HG02870 (cell line): ENCODE measurements at regions not wholly inside any gene's neighbourhood (a gene's known extent, or its start where the extent isn't known, plus 50 kb on each side); places are given as distances from the start of the nearest gene placed in this dataset.
"Not testable (repeated sequence)": the region's sequence is repeated elsewhere in the genome, so short reads cannot be mapped to it uniquely, and the experiment has no call there.

Experiments used
- ATAC-seq: cut with Tn5 transposase; IDR thresholded peaks from one replicate; pipeline ENCODE4 v1.9.1; 2021; ENCODE audit warnings: mild to moderate bottlenecking, moderate library complexity; ENCODE audit not compliant: unreplicated experiment

DNA sequence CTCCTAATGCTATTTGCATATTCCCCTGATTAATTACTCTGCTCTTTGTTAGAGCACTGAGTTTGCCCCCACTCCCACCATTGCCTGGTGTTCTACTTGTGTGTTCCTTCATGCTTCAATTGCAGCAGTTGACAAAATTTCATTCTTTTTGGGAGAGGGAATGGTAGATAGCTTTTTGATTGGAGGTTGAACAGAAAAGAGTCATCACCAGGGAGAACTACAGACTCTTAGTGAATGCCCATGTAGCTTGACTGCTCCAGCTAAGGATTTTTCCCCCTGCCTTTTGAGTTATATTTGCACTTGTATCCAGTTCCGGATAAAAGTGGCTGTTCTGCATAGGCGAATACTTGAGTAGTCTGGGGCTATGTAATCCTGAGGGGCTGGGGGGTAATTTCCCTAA lies 183.9 kb downstream of the ETNK1 start:
- ATAC-seq: no peak

DNA sequence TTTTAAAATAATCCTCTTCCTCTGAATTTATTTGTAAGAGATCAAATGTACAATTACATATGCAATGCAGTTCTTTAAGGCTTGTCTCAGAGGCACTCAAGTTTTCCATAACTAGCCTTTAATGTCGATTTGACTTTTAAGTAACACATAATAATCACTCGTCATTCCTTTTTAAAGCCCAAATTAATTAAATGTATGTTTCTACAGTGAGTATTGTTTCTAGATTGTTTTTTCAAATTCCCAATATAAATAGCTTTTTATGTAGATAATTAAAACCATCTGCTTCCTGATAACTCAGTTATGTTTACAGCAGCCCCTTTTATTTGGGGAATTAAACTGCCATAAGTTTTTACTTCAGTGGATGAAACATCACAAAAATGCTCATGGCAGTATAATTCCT lies 185.1 kb downstream of the ETNK1 start:
- no peak for ATAC-seq

DNA sequence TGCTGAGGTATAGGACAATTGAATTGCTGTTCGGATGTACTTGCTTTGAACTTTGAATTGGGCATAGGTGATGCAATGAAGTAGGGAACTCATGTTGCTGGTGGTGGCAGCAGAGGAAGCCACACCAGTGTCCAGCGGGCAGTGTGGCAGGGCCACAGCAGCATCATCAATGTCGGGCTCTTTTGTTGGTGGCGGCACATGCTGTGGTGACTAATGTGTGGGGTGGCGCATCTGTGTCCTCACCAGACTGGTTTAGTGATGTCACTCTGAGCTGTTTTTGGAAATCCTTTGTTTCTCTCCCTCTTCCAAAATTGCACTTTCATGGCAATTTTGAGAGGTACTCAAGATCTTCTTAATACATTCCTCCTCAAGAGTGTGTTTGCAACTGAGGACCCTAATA lies 187.6 kb downstream of the ETNK1 start:
- ATAC-seq: no peak

DNA sequence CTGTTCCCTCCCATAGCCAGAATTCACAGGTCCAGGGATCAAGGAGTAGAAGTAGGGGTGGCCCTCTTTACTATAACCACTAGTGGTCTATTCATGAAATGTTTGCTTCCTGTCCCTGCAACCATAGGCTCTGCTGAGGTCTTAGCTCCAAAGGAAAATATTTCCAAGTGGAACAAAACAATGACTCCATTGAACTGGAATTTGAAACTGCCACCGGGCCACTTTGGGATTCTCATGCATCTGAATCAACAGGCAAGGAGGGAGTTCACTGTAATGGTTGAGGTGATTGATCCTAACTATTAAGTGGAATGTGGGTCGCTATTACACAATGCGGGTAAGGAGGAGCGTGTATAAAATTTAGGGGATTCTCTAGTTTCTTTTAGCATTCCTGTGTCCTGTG lies 197.0 kb downstream of the ETNK1 start:
- ATAC-seq: no peak

DNA sequence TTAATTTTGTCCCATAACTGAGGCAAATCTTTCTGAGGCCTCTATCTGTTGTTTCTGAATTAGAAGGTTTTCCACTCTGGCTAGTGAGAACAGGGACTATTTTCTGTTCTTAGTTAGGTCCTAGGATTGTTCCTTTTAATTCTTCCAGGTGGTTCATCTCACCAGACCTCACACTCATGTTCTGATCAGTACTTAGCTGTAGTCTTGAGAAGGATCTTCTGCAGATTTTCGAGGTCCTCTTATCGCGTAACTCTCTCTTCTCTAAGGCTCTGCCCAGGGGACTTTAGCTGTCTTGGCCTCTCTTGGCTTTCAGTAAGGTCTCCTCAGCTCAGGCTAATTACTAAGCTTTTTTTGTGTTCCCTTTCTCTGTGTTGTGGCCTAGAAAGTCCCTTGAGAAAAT lies 201.1 kb downstream of the ETNK1 start:
- ATAC-seq: no peak

DNA sequence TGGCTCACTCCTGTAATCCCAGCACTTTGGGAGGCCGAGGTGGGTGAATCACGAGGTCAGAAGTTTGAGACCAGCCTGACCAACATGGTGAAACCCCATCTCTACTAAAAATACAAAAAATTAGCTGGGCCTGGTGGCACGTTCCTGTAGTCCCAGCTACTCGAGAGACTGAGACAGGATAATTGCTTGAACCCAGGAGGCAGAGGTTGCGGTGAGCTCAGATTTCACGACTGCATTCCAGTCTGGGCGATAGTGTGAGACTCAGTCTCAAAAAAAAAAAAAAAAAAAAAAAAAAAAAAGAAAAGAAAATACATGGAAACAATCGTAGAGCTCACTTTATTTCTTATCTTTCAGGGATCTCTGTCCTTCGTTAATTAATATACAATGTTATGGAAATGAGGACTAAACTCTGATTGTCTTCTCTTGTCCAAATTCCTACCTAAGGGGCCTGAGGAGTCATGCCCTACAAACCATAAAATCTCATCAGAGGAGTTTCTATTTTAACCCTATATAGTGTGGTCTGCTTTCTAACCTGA lies 201.5 kb downstream of the ETNK1 start:
- not testable (repeated sequence) for ATAC-seq

DNA sequence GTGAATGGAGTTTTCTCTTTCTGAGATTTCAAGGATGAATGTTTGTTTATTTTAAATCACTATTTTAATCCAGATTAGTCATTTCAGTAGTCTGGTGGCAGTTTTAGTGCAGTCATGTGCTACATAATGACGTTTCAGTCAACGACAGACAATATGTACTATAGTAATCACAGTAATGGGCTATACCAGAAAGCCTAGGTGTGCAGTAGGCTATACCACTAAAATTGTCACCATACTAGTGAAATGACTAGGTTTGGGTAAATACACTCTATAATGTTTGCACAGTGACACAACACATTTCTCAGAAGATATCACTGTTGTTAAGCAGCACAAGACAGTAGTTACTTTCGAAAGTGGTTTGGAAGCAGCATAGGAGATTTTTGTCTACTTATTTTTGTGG lies 203.1 kb downstream of the ETNK1 start:
- peak; percentile 73 for ATAC-seq

DNA sequence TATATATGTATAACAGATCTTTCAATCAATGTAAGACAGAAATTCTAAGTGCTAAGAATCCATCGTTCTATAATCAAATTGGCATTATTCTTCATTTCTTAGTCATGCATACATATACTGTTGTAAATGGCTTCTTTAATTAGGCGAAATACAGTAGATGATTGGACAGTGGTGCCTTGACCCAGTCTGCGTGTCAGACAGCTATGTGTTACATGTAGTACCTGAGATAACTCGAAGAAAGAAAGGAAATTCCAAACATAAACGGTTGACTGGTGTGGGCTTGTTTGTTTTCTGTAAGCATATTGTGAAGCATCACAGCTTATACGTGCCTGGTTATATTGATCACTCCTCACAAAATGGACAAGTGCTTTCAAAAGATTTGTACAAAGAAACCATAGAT lies 210.5 kb downstream of the ETNK1 start:
- ATAC-seq: no peak

DNA sequence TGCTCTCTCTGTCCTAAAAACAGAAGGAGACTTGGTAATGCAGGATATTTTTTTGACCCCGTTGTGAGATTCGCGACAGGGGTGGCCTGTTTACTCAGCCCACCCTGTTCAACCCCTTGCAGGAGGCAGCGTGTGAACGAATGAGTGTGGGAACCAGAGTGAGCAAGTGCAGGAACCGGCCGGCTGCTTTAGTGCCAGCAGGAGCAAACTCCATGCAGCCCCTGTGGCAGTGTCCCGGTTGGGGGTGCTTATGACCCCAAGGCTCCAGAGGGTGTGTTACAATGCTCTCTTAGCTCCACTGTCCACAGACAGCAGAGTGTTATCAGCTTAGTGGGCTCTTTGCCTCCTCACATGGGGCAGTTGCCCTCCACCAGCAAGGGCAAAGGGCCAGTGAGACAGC lies 225.2 kb downstream of the ETNK1 start:
- ATAC-seq: no peak

DNA sequence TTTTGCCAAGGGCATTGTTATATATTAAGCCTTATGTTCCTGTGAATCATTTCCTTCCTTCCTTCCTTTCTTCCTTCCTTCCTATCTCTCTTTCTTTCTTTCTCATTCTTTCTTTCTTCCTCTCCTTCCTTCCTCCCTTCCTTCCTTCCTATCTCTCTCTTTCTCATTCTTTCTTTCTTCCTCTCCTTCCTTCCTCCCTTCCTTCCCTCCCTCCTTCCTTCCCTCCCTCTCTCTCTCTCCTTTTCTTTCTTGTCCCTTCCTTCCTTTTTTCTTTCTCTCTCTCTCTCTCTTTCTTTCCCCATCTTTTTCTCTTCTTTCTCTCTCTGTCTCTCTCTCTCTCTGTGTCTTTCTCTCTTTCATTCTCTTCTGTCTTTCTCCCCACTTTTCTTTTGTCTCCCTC lies 226.6 kb downstream of the ETNK1 start:
- ATAC-seq: no peak

DNA sequence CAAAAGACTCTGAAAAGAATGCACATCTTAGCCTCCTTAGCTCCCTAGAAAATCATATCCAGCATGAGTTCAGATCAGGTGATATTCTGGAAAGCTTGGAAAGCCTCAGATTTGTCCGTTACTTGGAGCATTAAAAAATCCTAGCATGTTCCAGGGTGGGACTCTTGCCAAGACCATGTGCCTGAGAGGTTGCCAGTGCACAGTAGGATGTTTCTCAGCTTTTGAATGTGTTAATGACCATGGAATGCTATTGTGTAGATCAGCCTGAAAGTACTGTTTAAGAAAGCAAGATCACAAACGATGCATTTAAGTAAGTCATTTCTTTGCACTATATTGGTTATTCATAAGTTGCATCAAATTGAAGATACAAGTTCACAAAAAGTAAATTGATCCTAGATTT lies 230.5 kb downstream of the ETNK1 start:
- no peak for ATAC-seq

DNA sequence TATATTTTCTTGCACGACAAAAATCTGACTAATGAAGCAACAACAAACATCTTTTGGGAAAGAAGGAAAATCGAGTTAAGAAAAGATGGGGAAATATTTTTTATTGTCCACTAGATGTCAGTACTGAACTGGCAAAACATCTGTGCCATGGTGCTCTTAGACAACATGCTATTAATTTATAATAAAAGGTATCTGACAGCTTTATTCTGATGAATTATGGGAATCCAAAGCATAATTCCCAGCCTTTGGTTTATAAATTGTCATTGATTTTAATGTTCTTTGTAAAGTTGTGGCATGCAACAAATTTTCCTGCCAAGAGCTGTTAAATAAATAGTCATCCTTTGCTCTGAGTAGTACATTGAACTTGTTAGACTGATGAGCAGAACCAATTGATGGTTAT lies 231.2 kb downstream of the ETNK1 start:
- ATAC-seq: no peak

DNA sequence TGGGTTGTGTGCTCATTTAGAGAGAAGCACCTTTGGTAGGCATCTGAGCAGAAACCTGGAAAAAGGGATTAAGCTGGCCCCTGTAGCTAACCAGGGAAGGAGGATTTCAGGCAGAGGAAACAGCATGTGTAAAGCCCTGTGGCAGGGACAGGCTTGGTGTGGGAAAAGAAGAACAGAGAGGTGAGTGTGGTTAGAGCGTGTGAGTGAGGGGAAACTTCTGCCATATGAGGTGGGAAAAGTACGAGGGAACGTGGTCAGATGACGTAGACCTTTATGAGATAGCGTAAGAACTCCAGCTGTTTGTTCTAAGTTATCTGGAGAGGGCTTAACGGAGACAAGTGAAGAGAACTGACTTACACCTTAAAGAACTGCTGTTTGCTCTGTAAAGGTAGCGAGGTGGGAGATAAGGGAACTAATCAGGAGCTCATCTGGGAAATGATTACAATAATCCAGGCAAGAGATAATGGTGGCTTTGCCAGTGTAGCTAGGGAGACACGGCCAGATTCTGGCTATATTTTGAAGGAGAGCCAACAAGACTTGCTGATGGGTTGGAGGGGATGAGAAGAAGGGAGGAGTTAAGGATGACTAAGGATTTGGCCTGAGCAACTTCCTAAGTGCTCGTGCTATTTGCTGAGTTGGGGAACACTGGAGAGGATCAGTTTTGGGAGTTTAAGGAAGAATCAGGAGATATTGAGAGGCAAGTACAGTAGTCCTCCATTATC lies 234.0 kb downstream of the ETNK1 start:
- no peak for ATAC-seq

DNA sequence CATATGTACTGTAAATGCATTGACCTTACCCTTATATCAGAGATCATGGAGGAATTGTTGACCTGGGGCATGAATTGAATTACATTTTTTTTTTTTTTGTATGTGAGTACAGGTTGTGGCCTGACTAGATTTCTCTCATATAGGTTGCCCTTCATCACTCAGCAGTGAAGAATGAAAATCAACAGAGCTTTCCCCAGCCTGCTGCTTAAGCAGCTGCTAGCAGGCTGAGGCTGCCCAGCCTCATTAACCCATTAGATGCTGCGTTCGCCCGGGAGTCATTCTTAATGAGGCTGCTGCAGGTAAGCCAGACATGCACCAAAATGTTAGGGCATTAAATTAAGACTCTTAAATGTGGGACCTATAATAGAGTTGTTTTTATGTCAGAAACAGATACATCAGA lies 236.0 kb downstream of the ETNK1 start:
- no peak for ATAC-seq

DNA sequence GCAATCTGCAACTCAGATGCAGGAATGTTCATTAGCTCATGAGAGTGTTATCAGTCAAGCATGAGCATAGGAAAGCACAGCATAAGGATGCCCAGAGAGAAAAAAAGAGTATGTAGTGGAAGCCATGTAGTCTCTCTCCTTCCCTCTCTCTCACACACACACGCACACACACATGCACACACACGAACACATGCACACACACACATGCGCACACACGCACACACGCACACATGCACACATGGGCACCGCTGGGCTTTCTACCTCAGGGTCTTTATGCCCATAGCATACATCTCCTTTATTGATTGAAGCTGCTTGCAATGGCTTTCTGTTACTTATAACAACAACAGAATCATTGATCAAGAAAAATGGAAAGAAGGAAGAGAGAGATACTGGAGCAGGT lies 240.9 kb downstream of the ETNK1 start:
- no peak for ATAC-seq

DNA sequence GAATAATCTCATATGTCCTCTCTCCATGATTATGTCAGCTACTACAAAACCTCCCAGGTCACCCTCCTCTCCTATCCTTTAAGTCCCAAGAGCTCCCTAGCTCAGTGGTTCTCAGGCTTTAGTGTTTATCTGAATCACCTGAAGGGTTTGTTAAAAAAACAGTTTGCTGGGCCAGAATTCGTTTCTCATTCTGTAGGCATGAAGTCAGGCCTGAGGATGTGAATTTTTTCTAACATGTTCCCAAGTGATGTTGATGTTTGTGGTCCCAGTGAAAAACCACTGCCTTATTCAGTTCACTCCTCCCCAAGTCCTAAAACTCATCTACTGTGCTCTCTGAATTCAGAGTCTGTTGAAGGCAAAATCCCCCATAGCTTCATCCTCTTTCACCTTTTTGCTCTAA lies 241.4 kb downstream of the ETNK1 start:
- ATAC-seq: no peak

DNA sequence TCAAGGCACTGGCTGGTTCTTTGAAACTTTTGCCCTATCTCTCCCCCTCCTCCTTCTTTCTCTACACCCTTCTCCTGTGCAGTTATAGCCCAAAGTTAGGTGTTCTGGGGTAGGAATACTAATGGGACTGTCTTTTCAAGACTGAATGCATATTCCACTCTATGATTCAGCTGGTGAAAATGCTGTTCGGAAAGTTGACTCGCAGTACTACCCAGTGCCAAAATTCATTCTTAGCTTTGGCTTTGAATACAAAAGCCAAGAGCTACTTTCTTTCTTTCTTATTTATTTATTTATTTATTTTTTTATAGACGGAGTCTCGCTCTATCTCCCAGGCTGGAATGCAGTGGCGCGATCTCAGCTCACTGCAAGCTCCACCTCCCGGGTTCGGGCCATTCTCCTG lies 249.2 kb downstream of the ETNK1 start:
- no peak for ATAC-seq

DNA sequence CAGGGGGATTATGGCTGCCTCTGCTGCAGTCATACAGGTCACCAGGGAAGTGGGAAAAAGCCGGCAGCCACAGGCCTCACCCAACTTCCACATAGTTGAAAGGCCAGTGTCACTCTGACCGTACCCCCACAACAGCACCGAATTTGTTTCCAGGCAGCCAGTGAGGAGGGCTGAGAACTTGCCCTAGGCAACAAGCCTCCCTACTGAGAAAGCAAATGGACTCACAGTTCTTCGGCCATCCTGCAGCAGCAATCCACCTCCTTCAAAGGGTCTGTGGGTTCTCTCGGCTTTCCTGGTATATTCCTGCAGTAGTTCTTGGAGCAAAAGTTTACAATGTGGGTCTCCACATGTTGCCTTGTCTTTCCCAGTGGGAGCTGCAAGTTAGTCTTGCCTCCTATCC lies 251.3 kb downstream of the ETNK1 start:
- no peak for ATAC-seq

DNA sequence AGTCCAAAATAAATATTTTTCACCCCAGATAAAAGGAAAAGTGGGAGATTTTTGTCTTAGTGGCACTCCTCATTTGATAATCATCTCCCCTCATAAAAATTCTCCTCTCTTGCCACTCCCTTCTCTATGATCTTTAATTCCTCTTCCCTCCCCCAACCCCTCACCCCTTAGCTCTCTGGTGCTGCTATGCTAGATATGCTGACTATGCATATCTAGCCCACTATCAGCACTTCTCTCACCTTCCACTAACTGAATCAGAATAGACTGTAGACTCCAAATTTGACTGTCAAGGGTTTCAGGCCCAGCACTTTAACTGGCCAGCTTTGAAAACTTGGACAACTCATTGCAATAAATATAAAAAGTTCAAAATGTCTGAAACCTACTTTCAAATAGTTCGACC lies 254.2 kb downstream of the ETNK1 start:
- no peak for ATAC-seq

DNA sequence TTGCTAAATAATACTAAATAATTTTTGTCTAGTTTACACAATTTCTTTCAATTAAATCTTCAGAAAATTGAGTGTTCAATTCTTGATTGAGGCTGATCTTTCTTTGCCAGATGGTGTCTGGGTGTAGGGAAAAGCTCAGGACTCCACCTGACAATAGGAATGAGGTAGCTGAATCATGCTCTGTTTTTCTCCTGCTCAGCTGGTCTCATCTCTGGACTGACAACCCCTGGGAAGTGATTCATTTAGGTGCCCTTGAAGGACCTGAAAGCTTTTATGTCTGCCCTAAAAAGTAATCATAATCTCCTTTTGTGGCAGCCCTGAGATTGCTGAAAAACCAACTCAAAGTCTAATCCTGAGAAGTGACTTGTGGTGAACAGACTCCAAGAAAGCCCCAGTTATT lies 255.4 kb downstream of the ETNK1 start:
- ATAC-seq: no peak

DNA sequence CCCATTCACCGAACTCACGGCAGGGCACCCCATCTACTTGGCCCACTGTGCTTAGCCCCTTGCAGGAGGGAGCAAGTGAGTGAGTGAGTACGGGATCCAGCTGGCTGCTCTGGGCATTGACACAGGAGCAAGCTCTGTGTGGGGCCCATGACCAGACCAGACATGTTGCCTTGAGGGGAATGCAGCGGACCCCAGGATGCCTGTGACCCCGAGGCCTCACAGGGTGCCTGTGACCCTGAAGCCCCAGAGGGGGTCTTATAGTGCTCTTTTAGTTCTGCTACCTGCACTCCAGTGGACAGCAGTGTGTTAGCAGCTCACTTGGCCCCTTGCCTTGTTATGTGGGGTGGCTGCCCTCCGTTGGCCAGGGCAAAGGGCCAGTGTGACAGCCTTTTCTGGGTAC lies 255.8 kb downstream of the ETNK1 start:
- no peak for ATAC-seq

DNA sequence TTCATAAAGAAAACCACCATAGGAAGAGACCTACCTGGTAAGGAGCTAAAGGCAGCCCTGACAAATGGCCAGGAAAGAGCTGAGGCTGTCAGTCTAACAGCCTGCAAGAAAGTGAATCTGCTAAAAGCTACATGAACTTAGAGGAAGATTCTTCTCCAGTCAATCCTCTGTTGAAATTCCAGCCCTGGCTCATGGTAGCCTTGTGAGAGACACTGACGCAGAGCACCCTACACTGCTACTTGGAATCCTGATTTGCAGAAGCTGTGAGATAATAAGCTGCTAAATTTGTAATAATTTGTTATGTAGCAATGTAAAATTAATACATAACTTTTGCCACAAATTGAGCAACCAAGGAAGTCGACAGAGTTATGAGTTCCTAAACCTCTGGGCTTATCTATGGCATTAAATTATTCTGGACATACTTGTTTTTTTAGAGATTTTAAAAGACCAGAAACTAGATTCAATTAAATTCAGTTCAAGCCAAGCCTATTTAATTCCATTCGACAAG lies 257.0 kb downstream of the ETNK1 start:
- no peak for ATAC-seq

DNA sequence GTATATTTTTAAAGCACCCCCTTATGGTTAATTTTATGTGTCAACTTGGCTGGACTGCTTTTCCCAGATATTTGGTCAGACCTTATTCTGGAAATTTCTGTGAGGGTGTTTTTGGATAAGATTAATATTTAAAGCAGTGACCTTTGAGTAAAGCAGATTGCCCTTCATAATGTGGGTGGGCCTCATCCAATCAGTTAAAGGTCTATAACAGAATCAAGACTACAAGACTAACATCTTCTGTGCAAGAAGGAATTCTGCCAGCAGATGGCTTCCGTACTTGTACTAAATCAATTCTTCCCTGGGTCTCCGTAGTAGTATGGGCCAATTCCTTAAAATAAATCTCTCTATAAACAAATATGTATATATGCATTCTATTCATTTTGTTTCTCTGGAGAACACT lies 257.6 kb downstream of the ETNK1 start:
- ATAC-seq: no peak
